GM23248 (cell line): ENCODE measurements at regions not wholly inside any gene's neighbourhood (a gene's known extent, or its start where the extent isn't known, plus 50 kb on each side); places are given as distances from the start of the nearest gene placed in this dataset.

Experiments
- EZH2 ChIP-seq: fragments of 200-600 bp; sonication (generic); IDR thresholded peaks from 2 replicates; pipeline ENCODE4 v1.6.1; 2018; ENCODE audit warnings: antibody characterized with exemption, mild to moderate bottlenecking; ENCODE audit not compliant: insufficient read depth, poor library complexity, severe bottlenecking
- EZH2phosphoT487 ChIP-seq: fragments of 200-600 bp; sonication (generic); IDR thresholded peaks from 2 replicates; pipeline ENCODE4 v1.6.1; 2018; ENCODE audit warnings: antibody characterized with exemption, moderate library complexity, mild to moderate bottlenecking, low read depth; ENCODE audit not compliant: insufficient read depth

DNA sequence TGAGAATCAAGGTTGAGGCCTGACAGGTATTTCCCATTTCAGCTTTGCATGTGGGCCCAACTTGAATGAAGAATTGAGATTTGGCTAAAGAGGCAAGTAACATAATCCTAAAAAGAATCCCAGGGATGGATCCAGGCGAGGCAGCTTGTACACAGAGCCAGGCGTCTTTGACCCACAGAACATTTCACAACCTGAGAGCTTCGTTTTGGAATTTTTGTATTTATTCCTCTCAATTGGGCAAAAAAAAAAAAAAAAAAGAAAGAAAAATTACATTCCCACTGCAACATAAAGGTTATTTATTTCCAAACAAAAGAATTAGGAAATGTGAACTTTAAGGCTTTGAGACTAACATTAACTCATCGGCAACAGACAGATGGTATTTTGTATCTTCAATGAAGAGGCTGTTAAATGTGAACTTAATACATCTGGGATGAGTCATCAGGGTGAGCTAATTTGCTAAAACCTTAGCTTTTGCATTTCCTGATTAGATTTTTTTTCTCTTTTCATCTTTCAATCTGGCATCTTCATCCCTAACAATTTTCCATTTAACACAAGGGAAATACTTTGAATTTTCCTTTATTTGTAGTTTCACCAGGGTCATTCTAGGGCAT lies 478.5 kb upstream of the TNP1 start:
- TF ChIP-seq EZH2phosphoT487 (no peak), EZH2 (no peak)
